ENCODE measurements at regions not wholly inside any gene's neighbourhood (a gene's known extent, or its start where the extent isn't known, plus 50 kb on each side); places are given as distances from the start of the nearest gene placed in this dataset.
"Not testable (repeated sequence)": the region's sequence is repeated elsewhere in the genome, so short reads cannot be mapped to it uniquely, and the experiment has no call there.

DNA sequence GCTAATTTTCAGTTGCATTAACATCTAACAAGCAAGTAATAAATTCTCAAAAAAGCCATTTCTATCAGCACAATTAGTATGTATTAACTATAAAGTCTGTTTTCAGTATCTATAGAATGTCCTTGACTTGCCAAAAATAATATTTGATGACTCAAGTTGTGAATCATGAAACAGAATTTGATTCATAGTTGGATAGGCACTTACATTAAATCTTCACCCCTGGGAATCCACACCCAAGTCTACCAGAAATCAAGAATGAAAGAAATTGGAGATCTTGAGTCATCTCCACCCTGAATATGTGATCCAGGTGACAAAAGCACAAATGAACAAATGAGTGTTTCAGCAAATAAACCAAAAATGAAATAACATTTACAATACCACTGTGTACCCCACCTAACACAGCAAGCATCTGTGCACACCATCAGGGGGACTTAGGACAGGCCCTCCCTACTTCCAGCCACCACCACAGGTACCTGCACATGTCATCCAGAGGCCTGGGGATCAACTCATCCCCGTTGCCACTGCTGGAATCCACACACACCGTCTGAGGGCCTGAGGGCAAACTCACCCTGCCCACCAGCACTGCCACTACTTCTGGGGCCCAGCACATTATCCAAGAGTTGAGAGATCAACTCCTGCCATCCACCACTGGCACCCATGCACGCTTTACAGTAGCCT is 160.1 kb downstream of the MTERF1 start:
- peak; percentile 43 for DNase-seq (ENCODE audit: low read depth, low spot score)
- H3K27ac ChIP-seq: peak overlapping the region; percentile 51

DNA sequence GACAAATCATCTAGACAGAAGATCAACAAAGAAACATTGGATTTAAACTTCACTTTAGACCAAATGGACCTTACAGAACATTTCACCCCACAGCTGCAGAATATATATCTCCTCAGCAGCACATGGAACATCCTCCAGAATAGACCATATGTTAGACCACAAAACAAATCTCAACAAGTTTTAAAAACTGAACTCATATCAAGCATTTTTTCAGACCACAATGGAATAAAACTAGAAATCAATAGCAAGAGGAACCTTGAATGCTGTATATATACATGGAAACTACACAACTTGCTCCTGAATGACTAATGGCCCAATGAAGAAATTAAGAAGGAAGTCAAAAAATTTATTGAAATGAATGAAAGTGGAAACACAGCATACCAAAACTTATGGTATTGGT is 157.7 kb downstream of the MTERF1 start:
- DNase-seq (ENCODE audit: low read depth, low spot score): no peak
- peak overlapping the region; percentile 14 for H3K27ac ChIP-seq

DNA sequence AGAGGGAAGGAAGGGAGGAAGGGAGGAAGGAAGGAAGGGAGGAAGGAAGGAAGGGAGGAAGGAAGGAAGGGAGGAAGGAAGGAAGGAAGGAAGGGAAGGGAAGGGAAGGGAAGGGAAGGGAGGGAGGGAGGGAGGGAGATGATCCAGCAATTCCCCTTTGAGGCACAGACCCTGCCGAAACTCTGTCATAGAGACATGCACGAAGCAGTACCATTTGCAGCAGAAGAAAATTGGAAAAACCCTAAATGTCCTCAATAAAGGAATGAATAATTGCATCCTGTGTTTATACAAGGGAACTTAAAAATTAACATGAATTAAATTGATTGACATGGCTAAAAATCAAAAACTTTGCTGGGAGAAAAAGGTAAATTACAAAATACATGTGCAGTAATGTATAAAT is 151.5 kb downstream of the MTERF1 start:
- H3K27ac ChIP-seq; DNase-seq (ENCODE audit: low read depth, low spot score): not testable (repeated sequence)

DNA sequence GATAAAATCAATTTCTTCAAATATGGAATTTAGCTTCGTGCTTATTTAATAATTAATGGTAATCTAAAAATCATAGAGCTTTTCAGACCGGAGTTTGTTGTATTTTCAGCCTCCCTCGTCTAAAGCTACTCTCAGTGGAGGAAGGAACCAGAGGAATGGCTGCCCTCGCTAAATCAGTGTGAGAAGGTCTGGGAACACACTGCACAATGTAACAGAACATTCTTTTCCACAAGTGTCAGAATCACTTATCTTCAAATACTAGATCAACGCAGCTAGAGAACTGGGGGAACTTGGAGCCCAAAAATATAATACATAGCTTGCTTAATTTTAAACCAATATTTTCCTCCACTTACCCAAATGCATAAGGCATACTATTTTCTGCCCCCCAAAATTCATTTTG is 148.5 kb downstream of the MTERF1 start:
- DNase-seq (ENCODE audit: low read depth, low spot score): no peak
- H3K27ac ChIP-seq: no peak overlapping the region

GRCh38 chr7:91749418-91749817 is 131.1 kb downstream of the MTERF1 start:
- DNase-seq (ENCODE audit: low read depth, low spot score): no peak

DNA sequence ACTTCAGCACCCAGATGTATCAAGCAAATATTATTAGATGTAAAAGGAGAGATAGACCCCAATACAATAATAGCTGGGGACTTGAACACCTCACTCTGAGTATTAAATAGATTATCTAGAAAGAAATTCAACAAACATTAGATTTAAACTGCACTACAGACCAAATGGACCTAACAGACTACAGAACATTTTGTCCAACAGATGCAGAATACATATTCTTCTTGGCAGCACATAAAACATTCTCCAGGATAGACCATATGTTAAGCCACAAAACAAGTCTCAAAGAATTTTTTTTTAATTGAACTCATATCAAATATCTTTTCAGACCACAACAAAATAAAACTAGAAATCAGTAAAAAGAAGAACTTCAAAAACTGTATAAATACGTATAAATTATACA is 130.4 kb downstream of the MTERF1 start:
- no peak overlapping the region for H3K27ac ChIP-seq
- DNase-seq (ENCODE audit: low read depth, low spot score): no peak

More at GRCh38 chr7:91749418-91749817, 131.1 kb downstream of the MTERF1 start:
- H3K27ac ChIP-seq: no peak overlapping the region

GRCh38 chr7:91752102-91752501 is 128.4 kb downstream of the MTERF1 start:
- DNase-seq (ENCODE audit: low read depth, low spot score): no peak
- no peak overlapping the region for H3K27ac ChIP-seq

GRCh38 chr7:91754280-91754679 is 126.2 kb downstream of the MTERF1 start:
- H3K27ac ChIP-seq; DNase-seq (ENCODE audit: low read depth, low spot score): not testable (repeated sequence)

DNA sequence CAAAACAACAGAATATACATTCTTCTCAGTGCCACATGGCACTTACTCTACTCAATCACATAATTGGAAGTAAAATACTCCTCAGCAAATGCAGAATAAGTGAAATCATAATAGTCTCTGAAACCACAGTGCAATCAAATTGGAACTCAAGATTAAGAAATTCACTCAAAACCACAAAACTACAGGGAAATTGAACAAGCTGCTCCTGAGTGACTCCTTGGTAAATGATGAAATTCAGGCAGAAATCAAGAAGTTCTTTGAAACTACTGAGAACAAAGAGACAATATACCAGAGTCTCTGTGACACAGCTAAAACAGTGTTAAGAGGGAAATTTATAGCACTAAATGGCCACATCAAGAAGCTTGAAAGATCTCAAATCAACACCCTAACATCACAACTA is 125.4 kb downstream of the MTERF1 start:
- not testable (repeated sequence) for DNase-seq (ENCODE audit: low read depth, low spot score); H3K27ac ChIP-seq

GRCh38 chr7:91759205-91759863 is 121.2 kb downstream of the MTERF1 start:
- H3K27ac ChIP-seq: peak overlapping the region; percentile 50
- peak; percentile 67 for DNase-seq (ENCODE audit: low read depth, low spot score)

- no peak overlapping the region for H3K27ac ChIP-seq
- no peak for DNase-seq (ENCODE audit: low read depth, low spot score)
These were observed 112.7 kb downstream of the MTERF1 start for GRCh38 chr7:91767820-91768219.

DNA sequence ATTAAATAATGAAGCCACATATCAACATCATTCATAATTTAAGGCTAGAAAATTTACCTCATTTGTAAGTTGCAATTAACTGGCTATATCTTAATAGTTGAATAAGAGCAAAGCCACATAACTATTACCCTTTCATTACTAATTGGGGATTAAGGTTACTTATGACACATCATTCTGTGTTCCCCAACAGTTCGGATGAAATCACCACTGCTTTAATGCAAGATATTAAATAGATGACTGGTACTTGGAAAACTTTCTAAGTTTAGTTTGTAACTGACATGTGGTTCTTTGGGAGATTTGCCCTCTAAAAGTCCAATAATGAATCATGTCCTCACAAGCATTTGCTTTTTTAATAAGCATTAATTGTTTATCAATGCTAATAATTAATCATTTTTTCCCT is 109.1 kb downstream of the MTERF1 start:
- peak; percentile 33 for DNase-seq (ENCODE audit: low read depth, low spot score)

DNA sequence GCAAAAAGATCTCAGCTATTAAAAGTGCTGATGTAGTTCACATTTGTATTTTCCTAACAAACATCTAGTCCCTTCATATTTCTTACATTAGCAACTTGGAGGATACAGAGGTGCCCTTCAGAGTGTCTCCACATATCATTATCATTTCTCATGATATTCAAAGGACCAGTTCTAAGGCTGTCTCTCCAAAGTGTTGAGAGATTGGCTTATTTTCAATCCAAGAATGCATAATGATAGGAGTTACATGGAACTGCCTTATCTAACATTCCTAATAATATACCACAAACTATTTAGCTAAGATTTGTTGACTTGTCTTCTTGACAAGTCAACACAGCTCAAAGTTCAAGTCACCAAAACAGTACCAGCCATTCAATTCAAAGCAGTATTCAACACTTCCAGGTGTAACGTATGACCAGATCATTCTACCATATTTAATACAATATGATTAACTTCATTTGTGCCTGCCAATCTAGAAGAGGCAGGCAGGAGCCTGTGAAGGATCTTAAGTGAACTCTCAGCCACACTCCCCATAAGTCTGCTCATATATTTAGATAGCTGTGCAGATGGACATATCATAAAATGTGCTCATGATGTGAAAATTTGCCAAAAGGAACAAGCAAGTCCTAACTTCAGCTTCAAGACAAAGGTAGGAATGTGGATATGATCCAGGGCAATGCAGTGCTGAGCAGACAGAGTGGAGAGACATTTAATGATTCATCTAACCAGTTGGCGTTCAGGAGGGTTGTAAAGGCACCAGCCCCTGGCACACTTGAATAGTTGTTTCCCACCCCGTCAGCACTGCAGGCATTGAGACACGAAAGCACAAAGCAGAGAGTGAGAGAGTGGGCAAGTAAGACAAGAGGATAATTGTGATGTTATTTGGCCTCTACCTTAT is 108.3 kb downstream of the MTERF1 start:
- peak overlapping the region; percentile 62 for H3K27ac ChIP-seq
- peak; percentile 87 for DNase-seq (ENCODE audit: low read depth, low spot score)

More for the DNA sequence above, 109.1 kb downstream of the MTERF1 start:
- peak overlapping the region; percentile 62 for H3K27ac ChIP-seq

DNA sequence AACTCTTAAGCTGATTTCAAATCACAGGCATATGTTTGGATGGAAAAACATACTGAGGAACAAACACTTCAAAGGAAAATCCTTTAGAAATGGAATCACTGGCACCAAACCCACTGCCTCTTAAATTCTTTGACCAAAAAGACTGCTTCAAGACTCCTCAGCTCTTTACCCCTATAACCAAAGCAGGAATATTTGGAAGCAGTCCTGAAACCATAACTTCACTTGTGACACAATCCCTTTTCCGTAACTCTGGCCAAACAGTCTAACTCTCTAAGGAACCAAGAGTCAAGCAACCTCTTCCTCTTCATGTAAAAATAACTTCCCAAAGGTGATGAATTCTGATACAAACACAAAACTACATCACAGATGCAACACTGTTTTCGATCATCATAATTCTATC is 104.3 kb downstream of the MTERF1 start:
- DNase-seq (ENCODE audit: low read depth, low spot score): no peak
- no peak overlapping the region for H3K27ac ChIP-seq

DNA sequence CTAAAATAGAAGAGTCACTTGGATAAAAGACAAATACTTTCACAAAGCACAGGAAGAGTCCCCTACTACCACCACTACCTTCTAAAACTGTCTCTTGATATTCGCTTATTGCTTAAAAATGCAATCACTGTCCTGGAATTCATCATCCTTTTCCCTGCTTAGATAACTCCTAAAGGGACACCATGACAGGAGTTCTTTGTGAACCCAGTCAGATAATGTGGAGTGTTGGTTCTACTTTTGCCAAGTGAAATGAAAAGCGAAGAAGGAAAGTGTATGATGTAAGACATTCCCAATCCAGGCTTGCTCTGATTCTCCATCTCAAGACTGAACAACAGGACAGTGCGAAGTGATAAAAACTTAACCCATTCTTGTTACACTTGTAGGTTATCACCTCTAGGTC is 103.0 kb downstream of the MTERF1 start:
- DNase-seq (ENCODE audit: low read depth, low spot score): no peak
- H3K27ac ChIP-seq: no peak overlapping the region

GRCh38 chr7:91778416-91778815 is 102.1 kb downstream of the MTERF1 start:
- no peak for DNase-seq (ENCODE audit: low read depth, low spot score)
- H3K27ac ChIP-seq: no peak overlapping the region

DNA sequence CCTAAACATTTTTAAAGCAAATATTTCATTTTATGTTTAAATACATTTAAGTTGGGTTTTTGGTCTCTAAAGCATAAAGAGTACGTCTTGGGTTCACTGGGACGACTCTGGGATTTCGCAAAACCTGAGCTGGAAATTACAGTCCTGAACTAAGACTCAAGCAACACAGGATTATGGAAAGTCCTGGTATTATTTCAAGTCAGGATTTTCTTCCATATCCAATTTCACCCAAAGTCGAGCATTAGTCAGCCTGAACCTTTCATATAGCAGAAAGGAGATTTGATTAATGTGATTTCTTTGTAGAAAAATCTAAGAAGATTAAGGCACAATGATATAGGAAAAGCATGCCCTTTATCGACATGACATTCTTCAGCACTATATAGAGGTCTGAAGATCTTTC is 100.0 kb downstream of the MTERF1 start:
- no peak overlapping the region for H3K27ac ChIP-seq
- DNase-seq (ENCODE audit: low read depth, low spot score): no peak

DNA sequence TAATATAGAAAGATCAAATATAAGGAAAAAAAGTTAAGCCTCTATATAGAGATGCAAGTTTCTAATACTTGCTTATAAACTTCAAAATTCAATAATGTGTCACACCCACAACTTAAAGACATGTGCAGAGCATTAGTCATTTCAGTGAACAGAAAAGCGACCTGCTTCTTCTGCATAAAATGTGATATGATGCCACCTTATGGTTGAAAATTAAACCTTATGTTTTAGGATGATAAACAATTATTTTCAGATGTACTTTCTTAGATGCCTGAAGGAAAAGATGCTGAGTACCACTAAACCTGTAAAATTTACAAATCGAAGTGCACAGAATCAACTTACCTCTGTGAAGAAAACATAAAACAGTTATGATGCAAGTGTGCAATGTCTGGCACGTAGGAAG is 96.0 kb downstream of the MTERF1 start:
- peak; percentile 43 for DNase-seq (ENCODE audit: low read depth, low spot score)
- no peak overlapping the region for H3K27ac ChIP-seq

DNA sequence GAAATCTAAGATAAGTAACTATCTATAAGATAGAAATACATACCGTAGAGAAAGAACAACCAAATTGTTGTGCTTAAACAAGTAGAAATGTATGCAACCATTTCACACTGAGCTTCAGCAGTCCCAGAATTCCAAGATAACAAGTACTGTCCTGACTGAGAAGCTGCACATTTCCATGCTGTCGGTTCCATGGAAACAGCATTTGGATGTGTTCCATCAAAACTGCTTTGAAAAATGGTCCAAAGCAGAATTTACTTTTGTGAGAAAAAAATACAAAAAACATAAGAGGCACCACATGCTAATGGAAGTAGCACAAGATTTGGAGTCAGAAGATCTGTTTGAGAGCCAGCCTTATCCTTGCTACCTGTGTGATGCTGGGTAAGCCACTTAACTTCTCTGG is 92.6 kb downstream of the MTERF1 start:
- no peak overlapping the region for H3K27ac ChIP-seq
- no peak for DNase-seq (ENCODE audit: low read depth, low spot score)

GRCh38 chr7:91789086-91789485 is 91.4 kb downstream of the MTERF1 start:
- no peak overlapping the region for H3K27ac ChIP-seq
- DNase-seq (ENCODE audit: low read depth, low spot score): no peak

- DNase-seq (ENCODE audit: low read depth, low spot score): no peak
- H3K27ac ChIP-seq: no peak overlapping the region
These were observed 90.9 kb downstream of the MTERF1 start for GRCh38 chr7:91789558-91789957.

All from epithelial cell of prostate (primary cell).